Putamen (tissue), 1 donor: ENCODE measurements at regions not wholly inside any gene's neighbourhood (a gene's known extent, or its start where the extent isn't known, plus 50 kb on each side); places are given as distances from the start of the nearest gene placed in this dataset.

Experiments used
- DNase-seq: peaks from one replicate; pipeline ENCODE4 v3.0.0-alpha.2; 2016; ENCODE audit warnings: low spot score

GRCh38 chr1:219801156-219801820 is 127.1 kb downstream of the SLC30A10 start:
- DNase-seq = no peak

DNA sequence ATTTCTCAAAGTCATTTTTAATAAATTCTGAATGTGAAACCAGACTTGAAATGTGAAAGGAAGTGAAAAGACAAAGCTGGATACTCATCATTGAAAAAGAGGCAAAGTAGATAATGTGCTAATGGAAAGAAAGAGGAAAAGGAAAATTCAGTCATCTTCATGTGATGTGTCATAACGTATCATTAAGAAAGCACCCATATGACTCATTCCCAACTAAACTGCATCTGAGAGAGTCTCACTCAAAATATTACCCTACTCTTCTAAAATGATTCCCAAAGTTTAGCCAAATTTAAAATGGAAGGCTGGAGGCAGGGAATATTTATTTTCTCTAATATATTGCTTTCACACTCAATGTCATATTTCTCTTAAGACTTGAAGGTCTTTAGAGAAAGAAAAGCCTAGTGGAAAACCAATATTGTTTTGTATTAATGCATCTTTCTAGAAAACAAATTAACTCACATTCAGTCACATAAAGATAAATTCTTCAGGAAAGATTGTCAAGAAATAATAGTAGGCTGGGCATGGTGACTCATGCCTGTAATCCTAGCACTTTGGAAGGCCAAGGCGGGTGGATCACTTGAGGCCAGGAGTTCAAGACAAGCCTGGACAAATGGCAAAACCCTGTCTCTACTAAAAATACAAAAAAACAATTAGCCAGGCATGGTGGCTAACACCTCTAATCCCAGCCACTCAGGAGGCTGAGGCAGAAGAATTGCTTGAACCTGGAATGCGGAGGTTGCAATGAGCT is 129.9 kb downstream of the SLC30A10 start:
- no peak for DNase-seq

GRCh38 chr1:219797683-219798082 is 130.7 kb downstream of the SLC30A10 start:
- no peak for DNase-seq

GRCh38 chr1:219797009-219797408 is 131.3 kb downstream of the SLC30A10 start:
- DNase-seq = no peak

DNA sequence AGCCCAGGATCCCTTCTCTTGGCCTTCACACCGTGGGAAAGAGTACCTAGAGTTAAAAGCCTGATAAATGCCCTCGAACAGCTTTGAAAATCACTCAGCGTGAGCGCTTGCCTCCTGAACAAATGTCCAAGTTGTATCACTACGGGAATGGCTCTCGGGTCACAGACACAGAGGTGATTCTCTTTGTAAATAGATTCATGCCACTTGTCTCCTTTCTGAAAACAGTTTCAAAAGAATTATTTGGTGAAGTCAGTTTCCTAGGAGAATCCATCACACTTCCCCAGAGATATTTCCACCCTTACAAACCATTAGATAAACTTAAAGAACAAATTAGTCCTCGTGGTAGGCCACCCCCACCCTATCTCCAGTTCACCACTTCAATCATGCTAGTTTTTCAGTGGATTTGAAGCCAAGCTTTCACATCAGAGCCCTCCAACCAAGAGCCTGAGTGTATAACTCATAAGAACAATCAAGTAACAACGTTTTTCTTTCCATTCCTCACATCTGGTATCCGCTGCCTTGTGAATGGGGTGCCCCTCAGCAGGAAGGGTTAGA is 132.9 kb downstream of the SLC30A10 start:
- no peak for DNase-seq

DNA sequence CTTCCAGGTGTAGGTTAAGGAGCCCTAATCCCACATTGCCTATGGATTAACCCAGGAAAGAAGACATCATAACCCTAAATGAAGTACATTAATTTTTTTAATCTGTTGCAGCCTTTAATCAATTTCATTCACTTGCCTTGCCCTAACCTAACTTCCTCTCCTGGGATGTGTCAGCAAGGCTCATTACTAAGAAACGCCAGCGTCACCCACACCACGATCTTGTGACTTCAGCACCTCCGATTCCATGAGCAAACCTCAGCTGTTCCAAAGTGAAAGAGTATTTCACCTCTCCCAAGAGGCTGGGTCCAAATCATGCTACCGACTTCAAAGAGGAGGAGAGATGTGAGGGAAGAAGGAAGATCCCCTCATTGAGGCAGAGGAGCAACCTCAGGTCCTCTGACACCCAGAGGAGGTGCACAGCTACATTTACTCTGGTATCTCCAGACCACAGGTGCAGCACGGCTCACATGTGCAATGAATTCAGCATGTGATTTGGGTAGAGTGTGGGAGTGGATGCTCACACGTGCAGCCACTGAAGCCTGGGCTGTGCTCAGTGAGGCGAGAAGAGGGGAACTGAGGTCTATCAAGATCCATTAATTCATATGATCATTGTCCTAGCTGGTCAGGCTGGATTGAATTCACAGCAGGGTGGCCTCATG is 134.1 kb downstream of the SLC30A10 start:
- DNase-seq = no peak

GRCh38 chr1:219792337-219793021 is 135.9 kb downstream of the SLC30A10 start:
- DNase-seq = no peak

GRCh38 chr1:219791766-219792165 is 136.6 kb downstream of the SLC30A10 start:
- DNase-seq = no peak

DNA sequence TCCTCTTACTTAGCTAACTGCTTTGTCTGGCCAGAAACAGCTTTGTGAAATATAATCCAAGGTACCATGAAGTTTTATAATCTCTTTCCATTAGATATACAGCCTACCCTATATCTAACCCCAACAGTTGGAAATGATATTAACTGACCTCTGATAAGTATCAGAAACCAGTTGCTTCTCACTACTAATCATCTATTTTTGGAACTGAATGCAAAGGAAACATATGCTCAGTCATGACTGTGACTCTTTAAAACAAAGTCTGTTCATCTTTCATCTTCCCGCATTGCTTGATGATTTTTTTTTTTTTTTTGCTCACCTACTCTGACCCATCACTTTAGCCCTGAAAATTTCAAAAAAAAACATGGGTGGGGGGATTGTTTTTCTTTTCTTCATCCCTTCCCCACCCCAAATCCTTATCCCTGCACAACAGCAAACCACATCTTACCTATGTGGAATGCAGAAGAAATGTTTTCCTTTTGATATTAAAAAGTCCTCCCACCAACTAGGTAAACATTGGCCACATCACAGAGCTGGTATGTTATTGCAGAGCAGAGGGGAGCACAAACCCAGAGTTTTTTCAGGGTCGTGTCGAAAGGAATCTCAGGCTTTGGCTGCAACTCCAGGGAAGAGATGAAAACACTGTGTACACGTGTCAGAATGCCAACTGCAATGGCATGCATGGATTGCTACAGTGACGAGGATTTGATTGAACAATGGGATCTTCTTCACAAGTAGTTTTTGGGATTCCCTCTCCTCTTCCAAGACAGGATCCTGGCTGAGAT is 137.3 kb downstream of the SLC30A10 start:
- no peak for DNase-seq

GRCh38 chr1:219788700-219789099 is 139.7 kb downstream of the SLC30A10 start:
- no peak for DNase-seq

DNA sequence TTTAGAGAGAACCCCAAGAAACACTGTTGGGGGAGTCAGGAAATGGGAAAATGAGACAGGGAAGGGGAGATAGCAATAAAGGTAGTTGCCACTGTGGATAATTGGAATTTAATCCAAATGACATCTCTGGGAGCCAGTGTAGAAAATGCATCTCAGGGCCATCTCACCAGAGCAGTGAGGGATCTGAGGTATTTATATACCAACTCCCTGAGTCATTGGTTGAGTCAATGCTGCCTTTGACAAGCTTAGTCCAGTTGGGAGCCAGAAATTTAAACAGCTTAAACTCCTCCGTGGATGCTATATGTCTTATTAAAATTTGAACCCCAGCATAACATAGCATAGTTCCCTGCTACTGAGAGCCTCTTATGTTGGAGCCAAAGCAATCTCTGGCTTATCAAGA is 140.3 kb downstream of the SLC30A10 start:
- DNase-seq = no peak

DNA sequence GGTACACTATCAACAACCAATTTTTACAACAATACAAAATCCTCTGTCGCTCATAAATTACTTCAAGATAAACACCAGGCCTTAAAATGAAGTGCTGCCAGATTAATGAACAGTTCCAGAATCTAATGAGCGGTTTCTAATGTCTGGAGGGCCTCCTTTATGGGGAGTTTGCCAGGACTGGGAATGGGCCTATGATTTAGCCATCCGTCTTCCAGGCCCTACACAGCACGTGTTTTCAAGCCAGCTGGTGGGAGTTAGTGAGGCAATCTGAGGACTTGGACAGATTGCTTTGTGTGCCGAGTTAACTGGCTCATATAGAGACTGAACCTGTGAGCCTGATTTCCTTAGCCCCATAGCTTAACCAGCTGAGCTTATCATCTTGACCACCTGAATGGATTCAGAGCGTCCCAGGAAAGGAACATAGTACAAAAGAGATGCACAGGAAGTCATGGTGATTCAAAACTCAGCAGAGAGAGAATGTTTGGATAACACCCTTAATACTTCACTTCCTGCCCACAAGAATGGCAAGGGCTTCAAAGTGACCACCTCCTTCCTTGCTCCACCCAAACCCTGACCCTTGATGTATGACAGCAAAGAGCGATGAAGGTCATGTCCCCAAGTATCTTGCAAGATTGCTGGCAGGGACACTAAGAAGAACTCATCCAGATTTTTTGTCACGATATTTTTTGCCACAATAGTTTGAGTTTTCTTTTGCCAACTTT is 143.5 kb downstream of the SLC30A10 start:
- DNase-seq = no peak

- no peak for DNase-seq
Observed at GRCh38 chr1:219783605-219784235, 144.6 kb downstream of the SLC30A10 start.

DNA sequence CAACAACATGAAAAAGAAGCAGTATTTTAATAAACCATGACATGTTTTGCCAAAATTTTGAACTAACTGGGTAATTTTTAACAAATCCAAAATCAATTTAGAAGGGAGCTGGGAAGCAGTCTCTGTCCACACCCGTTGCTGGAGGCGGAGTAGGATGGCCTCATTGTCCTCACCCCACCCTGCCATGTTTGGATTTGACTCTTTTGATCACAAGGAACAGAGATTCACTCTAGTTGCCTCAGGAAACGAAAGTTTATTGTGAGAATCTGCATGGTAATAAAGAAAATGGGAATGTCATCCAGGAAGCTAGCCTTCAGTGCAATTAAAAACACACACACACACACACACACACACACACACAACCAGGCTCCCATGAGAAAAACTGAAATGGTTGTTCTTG is 145.4 kb downstream of the SLC30A10 start:
- DNase-seq = no peak

DNA sequence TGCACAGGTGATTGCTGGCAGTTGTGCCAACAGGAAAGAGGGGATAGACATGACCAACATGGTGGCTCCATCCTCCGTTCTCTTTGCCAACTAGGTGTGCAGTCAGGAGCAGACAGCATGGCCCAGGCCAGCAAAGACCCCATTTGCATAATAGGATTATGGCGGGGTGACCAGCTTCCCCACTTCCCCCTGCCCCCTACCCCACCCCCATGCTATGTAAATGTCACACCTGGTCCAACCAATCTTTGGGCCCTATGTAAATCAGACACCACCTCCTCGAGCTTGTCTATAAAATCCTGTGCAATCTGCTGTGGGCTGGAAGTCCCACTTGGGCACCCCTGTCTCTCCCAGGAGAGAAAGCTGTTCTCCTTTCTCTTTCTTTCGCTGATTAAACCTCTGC is 146.0 kb downstream of the SLC30A10 start:
- DNase-seq = no peak

- no peak for DNase-seq
Observed at GRCh38 chr1:219781491-219781890, 146.9 kb downstream of the SLC30A10 start.

DNA sequence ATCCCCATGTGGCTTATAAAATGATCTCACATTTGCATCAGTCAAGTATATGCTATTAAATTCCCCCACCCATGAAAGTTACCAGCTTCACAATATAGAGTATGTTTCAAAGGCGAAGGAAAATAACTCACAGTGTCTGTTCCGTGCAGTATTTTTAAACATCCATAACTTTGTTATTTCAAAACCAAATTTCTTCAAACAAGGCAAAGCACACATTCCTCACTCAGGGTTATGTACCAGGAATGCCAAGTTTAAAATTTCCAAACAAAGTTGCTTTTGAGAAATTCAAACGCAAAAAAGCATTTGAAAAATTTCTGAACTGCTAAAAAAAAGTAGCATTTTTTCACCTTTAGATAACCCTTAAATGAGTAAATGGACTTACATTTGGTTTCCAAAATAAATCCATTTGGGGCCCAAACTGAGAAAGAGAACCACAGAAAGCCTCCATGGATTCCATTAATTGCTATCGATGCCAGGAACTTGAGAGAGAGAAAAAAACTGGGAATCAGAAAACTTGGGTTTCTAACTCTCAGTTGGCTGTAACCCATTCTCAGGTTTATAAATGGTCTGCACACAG is 149.5 kb downstream of the SLC30A10 start:
- no peak for DNase-seq

GRCh38 chr1:219778110-219778509 is 150.2 kb downstream of the SLC30A10 start:
- no peak for DNase-seq

DNA sequence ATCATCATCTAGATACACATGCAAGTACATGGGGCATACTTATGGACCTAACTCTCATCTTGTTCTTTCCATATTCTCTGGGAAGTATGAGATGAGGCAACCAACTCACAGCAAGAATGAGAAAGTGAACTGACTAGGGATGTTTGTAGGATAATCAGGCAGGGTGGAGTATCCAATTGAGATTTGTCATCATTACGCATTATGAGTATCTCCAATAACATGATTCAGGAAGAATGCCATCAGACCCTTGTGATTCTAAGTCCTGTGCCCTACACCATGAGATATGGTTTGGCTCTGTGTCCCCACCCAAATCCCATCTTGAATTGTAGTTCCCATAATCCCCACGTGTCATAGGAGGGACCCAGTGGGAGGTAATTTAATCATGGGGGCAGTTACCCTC is 154.0 kb downstream of the SLC30A10 start:
- no peak for DNase-seq

- DNase-seq = no peak
Observed at GRCh38 chr1:219773775-219774174, 154.6 kb downstream of the SLC30A10 start.
